K562 (cell line): ENCODE measurements at regions not wholly inside any gene's neighbourhood (a gene's known extent, or its start where the extent isn't known, plus 50 kb on each side); places are given as distances from the start of the nearest gene placed in this dataset.

Source experiments
- ATAC-seq: fragments of 200-7000 bp; cut with Tn5 transposase; 3 replicates; pipeline ENCODE4 v1.9.1; 2020; ENCODE audit warnings: moderate library complexity
- BruUV-seq: library from RNA; stranded (reverse); fragments of 400-500 nt; replicated peaks from 2 replicates; lab custom pipeline; 2021; lab: Mats Ljungman, UMichigan
- CTCF ChIA-PET: fragments of 300-600 bp; formaldehyde crosslinking; extraction: SDS; loops from one replicate; lab custom pipeline; 2021; ENCODE audit warnings: low intra/inter-chr PET ratio; lab: Yijun Ruan, JAX
- POLR2A ChIA-PET: fragments of 300-600, 350-650 bp; sonication (Branson Sonifier 250); formaldehyde crosslinking; extraction: SDS; loops from one replicate; lab custom pipeline; 2021; ENCODE audit warnings: antibody characterized with exemption, inconsistent platforms; lab: Yijun Ruan, JAX
- DNase-seq, 4 experiments: peaks; one replicate each; pipeline versions ENCODE4 v3.0.0 to v3.0.0-alpha.2; 2011 to 2018; ENCODE audit warnings: low spot score in 3 of 4, mixed read lengths in 3 of 4; ENCODE audit errors: extremely low read depth in 1 of 4
- FAIRE-seq: peaks from 2 replicates; lab custom pipeline; 2011; peaks lifted over from hg19 to GRCh38; lab: Jason Lieb, UNC
- H2AFZ ChIP-seq: 2 replicates; pipeline ENCODE4 v1.6.0; 2011; ENCODE audit warnings: low read depth, low read length, control low read depth, inconsistent platforms
- H3K27ac ChIP-seq: fragments of 200-600 bp; 3 replicates; pipeline ENCODE4 v1.8.0; 2011; ENCODE audit warnings: low read depth, mild to moderate bottlenecking, control low read depth, inconsistent platforms, low read length, moderate library complexity, mixed read lengths; ENCODE audit errors: extremely low read depth
- H3K27me3 ChIP-seq, 2 experiments: fragments of 300-600 bp in 1 of 2; 2 replicates in 1 of 2; 3 replicates in 1 of 2; pipeline versions ENCODE4 v1.6.0 to v1.8.0; 2011; ENCODE audit warnings: inconsistent platforms in 2 of 2, low read length in 2 of 2, mild to moderate bottlenecking in 1 of 2, mixed read lengths in 1 of 2, moderate library complexity in 1 of 2; ENCODE audit not compliant: control insufficient read depth in 2 of 2, insufficient read depth in 2 of 2
- H3K36me3 ChIP-seq: fragments of 300-600 bp; 3 replicates; pipeline ENCODE4 v1.8.0; 2011; ENCODE audit warnings: mild to moderate bottlenecking, low read length, inconsistent platforms; ENCODE audit not compliant: control insufficient read depth, insufficient read depth
- H3K4me1 ChIP-seq, 2 experiments: fragments of 200-600 bp in 1 of 2; replicated peaks in 1 of 2; 2 replicates in 1 of 2; 3 replicates in 1 of 2; pipeline versions ENCODE4 v1.5.1 to v1.8.0; 2011; ENCODE audit warnings: inconsistent platforms in 2 of 2, low read length in 2 of 2, mild to moderate bottlenecking in 1 of 2, mixed read lengths in 1 of 2, moderate library complexity in 1 of 2; ENCODE audit not compliant: control insufficient read depth in 2 of 2, insufficient read depth in 2 of 2
- H3K4me2 ChIP-seq: 2 replicates; pipeline ENCODE4 v1.6.1; 2011; ENCODE audit warnings: low read length, control low read depth, inconsistent platforms, mixed read lengths; ENCODE audit not compliant: insufficient read depth
- H3K4me3 ChIP-seq: fragments of 200-600 bp; sonication (generic), shearing (Covaris generic); 2 replicates; pipeline ENCODE4 v1.5.1; 2016; ENCODE audit warnings: control low read depth, inconsistent platforms
- H3K79me2 ChIP-seq: fragments of 200-600 bp; 3 replicates; pipeline ENCODE4 v1.8.0; 2011; ENCODE audit warnings: low read length, inconsistent platforms; ENCODE audit not compliant: control insufficient read depth, insufficient read depth
- H3K9ac ChIP-seq, 2 experiments: 2 replicates each; pipeline versions ENCODE4 v1.6.0 to v1.6.1; 2011; ENCODE audit warnings: low read depth in 2 of 2, low read length in 2 of 2, control low read depth in 1 of 2, inconsistent platforms in 1 of 2, mild to moderate bottlenecking in 1 of 2, mixed read lengths in 1 of 2; ENCODE audit not compliant: insufficient read depth in 1 of 2
- H3K9me1 ChIP-seq: one replicate; pipeline ENCODE4 v1.6.0; 2011; ENCODE audit warnings: inconsistent platforms, mild to moderate bottlenecking, low read length, moderate library complexity; ENCODE audit not compliant: control insufficient read depth, insufficient read depth
- H3K9me3 ChIP-seq: replicated peaks from 2 replicates; pipeline ENCODE4 v1.5.1; 2011; ENCODE audit warnings: low read depth, low read length, inconsistent platforms; ENCODE audit not compliant: control insufficient read depth, insufficient read depth
- H4K20me1 ChIP-seq: replicated peaks from 2 replicates; pipeline ENCODE4 v1.6.1; 2011; ENCODE audit warnings: low read length, inconsistent platforms, mixed read lengths; ENCODE audit not compliant: control insufficient read depth, insufficient read depth
- CXXC5 ChIP-seq: fragments of 250-450 bp; sonication (Bioruptor Pico); IDR thresholded peaks from 2 replicates; pipeline ENCODE4 v1.8.0; 2022; ENCODE audit warnings: inconsistent platforms, mild to moderate bottlenecking, moderate library complexity
- RHOXF2B ChIP-seq: fragments of 250-450 bp; sonication (Bioruptor Pico); conservative IDR thresholded peaks from 2 replicates; pipeline ENCODE4 v1.5.1; 2021
- SMARCB1 ChIP-seq: IDR thresholded peaks from 2 replicates; pipeline ENCODE4 v1.6.1; 2011; ENCODE audit warnings: improper control_type of control experiment, low read depth; ENCODE audit not compliant: insufficient read length
- TRIM24 ChIP-seq, 2 experiments: fragments of 450-650 bp; IDR thresholded peaks; 2 replicates each; pipeline ENCODE4 v1.6.1; 2016
- ZNF184 ChIP-seq: sonication (generic); formaldehyde crosslinking; IDR thresholded peaks from 2 replicates; pipeline ENCODE4 v1.5.0; 2020; ENCODE audit warnings: missing genetic modification reagents
- ZNF408 ChIP-seq: fragments of 250-450 bp; sonication (Bioruptor Pico); IDR thresholded peaks from 2 replicates; pipeline ENCODE4 v1.4.0; 2020; ENCODE audit warnings: low read depth, mild to moderate bottlenecking, moderate library complexity
- ZNF444 ChIP-seq: fragments of 250-450 bp; sonication (Bioruptor Pico); IDR thresholded peaks from 2 replicates; pipeline ENCODE4 v1.4.0; 2020; ENCODE audit warnings: mild to moderate bottlenecking, moderate library complexity
- ZZZ3 ChIP-seq: fragments of 450-650 bp; IDR thresholded peaks from 2 replicates; pipeline ENCODE4 v1.6.1; 2016; ENCODE audit warnings: antibody characterized with exemption, mild to moderate bottlenecking, moderate library complexity
- WGBS: fragments of 100-300 bp; shearing (Covaris generic); methylation state at CpG from one replicate; pipeline ENCODE4 v1.1.6; 2016; ENCODE audit warnings: low coverage, mixed read lengths; ENCODE audit not compliant: insufficient coverage; ENCODE audit errors: missing lambda C conversion rate; 5-methylcytosine and 5-hydroxymethylcytosine counted together
- in situ Hi-C: fragments of 300-500 bp; cut with MboI; formaldehyde crosslinking; loops from 4 replicates; pipeline ENCODE4 v1.15.0; 2018; ENCODE audit warnings: inconsistent platforms, mixed read lengths
- intact Hi-C: fragments of 100-400 bp; cut with micrococcal nuclease; formaldehyde crosslinking; loops from 2 replicates; pipeline ENCODE4 v1.14.2; 2022
- TF ChIP-seq, protein P1 (sequence below): fragments of 250-450 bp; sonication (Bioruptor Pico); IDR thresholded peaks from 2 replicates; pipeline ENCODE4 v1.5.0; 2021; ENCODE audit warnings: mild to moderate bottlenecking, moderate library complexity
- TF ChIP-seq, protein P2 (sequence below): fragments of 250-450 bp; sonication (Bioruptor Pico); IDR thresholded peaks from 2 replicates; pipeline ENCODE4 v1.4.0; 2020; ENCODE audit warnings: mild to moderate bottlenecking, moderate library complexity

DNA sequence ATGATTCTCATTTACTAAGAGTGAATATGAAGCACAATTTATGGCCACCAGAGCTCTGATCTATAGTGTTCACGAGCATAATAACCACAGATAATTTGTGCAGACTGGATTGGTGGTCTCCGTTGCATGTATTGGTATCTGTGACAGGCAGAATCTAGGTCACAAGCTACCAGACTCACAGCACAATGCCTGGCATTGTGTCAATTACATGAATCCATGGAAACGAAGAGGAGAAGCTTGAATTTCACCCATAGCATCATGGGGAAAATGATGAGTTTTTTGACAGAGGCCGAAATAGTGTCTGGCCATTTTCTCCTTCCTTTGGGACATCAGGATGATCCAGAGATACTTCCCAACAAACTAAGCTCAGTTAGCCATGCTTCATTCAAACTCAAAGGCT, 52.3 kb upstream of the TMEM170B start:
- Histone ChIP-seq H3K27ac (no peak overlapping the region), H3K4me2 (no peak overlapping the region), H3K9me1 (no peaks in the 10 kb centered on the region), H3K4me1 (no peaks in the 10 kb centered on the region), H3K9ac (no peak overlapping the region), H3K9me3 (no peaks in the 10 kb centered on the region), H4K20me1 (no peaks in the 10 kb centered on the region), H3K79me2 (no peaks in the 10 kb centered on the region), H2AFZ (no peak overlapping the region), H3K27me3 (peaks cover 3 to 6% of the 10 kb centered on the region in 2 experiments; a peak in 2 of 5 replicates), H3K4me3 (no peak overlapping the region), H3K36me3 (no peaks in the 10 kb centered on the region)
- in situ Hi-C loops (loop anchor here (25.0 kb wide), 1 partner anchor 523 kb away; no protein-coding TSS in a partner anchor), intact Hi-C loops (no loop called here)
- WGBS, result under 1% methylated on average over 4 of the region's 4 CpGs
- ATAC-seq (no peak), FAIRE-seq (no peak), DNase-seq (no peak)
- ChIA-PET POLR2A (interaction anchor here (0.8 kb wide), 1 partner anchor 360 kb away, joined by 3 read pairs; no protein-coding TSS in a partner anchor), CTCF (interaction anchor here (0.5 kb wide), 1 partner anchor 394 kb away, joined by 3 read pairs; no protein-coding TSS in a partner anchor)
- no TSS peak for BruUV-seq
- TF ChIP-seq RHOXF2B (CRISPR knock-in tag), result no peak

DNA sequence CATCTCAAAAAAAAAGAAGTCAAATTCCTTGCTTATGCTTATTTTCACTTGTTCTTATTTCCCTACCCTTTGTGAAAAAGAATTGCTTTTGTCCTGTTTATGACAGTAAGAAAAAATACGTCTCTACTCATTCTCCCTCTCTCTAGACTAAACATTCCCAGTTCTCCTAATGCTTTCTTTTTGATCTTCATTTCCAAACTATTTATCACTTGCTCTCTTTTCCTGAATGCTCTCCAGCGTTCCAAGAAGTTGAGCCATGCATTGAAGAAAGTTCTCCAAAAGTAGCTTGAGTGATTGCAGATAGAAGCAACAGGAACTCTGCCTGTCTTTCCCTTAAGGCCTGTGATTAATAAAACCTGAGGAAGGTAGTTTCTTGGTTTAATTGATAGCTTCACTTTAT, 53.1 kb upstream of the TMEM170B start:
- ChIA-PET CTCF (interaction anchor here (0.6 kb wide), 1 partner anchor 333 kb away, joined by 3 read pairs; no protein-coding TSS in a partner anchor), POLR2A (interaction anchor here (0.8 kb wide), 1 partner anchor 359 kb away, joined by 3 read pairs; no protein-coding TSS in a partner anchor)
- no peak for FAIRE-seq
- Histone ChIP-seq H3K9me1 (no peaks in the 10 kb centered on the region), H3K27me3 (peaks cover 3 to 6% of the 10 kb centered on the region in 2 experiments; a peak in 2 of 5 replicates), H3K27ac (no peak overlapping the region), H3K4me3 (no peak overlapping the region), H3K79me2 (no peaks in the 10 kb centered on the region), H3K4me2 (no peak overlapping the region), H3K9ac (no peak overlapping the region), H3K9me3 (no peaks in the 10 kb centered on the region), H3K36me3 (no peaks in the 10 kb centered on the region), H2AFZ (no peak overlapping the region), H3K4me1 (no peaks in the 10 kb centered on the region), H4K20me1 (no peaks in the 10 kb centered on the region)
- intact Hi-C loops, result no loop called here
- BruUV-seq, result no TSS peak
- in situ Hi-C loops, result loop anchor here (25.0 kb wide), 1 partner anchor 522 kb away; no protein-coding TSS in a partner anchor
- no peak for DNase-seq
- ATAC-seq, result no peak
- WGBS, result 0% methylated on average over 2 of the region's 2 CpGs
- TF ChIP-seq, protein P1, sequence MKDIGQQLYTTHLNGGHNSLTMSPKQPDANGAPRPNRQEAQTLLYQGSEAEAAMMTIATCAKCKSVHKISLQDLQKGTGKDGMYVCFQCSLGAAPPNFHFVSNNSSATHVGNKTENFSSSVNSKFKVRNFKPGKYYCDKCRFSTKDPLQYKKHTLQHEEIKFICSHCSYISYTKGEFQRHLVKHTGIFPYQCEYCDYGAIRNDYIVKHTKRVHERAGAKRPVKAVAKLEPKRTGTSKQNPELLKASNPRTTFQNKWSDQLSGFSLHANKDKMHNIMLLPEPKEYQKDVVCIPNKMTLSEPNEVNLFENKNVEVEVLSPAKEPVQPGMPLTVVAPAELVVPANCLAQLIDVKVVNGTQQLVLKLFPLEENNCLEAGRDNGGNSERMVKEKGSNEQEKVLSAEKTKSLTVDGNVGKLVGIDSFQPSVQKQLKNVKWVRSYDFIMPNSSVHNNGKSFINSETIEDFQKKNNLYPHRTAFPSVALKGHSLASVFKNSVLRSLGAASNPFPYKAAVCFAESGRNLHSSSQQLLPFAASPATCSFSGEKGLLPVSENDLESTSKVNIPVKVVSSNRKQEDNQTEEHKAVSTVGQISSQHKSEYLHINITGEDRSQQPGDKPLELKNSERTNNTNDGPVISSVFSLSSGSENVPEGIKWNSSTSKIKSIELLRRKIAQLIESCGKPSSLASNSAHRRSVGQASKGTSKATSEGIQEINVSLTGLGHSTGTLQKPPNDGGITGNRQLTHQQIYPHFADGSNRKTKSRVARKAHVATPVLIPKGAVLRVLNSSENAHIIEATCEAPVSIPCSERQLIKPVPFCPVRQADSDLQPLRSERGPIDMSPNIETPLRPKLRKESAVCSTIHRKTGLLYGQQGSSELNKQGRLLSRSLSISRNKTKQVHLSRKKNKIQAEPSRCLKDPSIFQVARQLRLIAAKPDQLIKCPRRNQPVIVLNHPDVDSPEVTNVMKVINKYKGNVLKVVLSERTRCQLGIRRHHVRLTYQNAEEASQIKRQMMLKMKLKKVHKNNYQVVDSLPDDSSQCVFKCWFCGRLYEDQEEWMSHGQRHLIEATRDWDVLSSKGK, result no peak
- TF ChIP-seq, protein P2, sequence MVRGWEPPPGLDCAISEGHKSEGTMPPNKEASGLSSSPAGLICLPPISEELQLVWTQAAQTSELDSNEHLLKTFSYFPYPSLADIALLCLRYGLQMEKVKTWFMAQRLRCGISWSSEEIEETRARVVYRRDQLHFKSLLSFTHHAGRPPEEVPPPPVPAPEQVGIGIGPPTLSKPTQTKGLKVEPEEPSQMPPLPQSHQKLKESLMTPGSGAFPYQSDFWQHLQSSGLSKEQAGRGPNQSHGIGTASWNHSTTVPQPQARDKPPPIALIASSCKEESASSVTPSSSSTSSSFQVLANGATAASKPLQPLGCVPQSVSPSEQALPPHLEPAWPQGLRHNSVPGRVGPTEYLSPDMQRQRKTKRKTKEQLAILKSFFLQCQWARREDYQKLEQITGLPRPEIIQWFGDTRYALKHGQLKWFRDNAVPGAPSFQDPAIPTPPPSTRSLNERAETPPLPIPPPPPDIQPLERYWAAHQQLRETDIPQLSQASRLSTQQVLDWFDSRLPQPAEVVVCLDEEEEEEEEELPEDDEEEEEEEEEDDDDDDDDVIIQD (CRISPR knock-in tag), result no peak
- no peak for TF ChIP-seq CXXC5 (CRISPR knock-in tag)
- no peak for TF ChIP-seq ZNF408 (CRISPR knock-in tag)
- no peak for TF ChIP-seq ZZZ3
- TF ChIP-seq TRIM24 (IDR thresholded peaks at IDR 0.05), result no peak
- no peak for TF ChIP-seq SMARCB1
- TF ChIP-seq ZNF444 (CRISPR knock-in tag), result no peak
- no peak for TF ChIP-seq ZNF184 (CRISPR knock-in tag)
